ENCODE measurements at regions not wholly inside any gene's neighbourhood (a gene's known extent, or its start where the extent isn't known, plus 50 kb on each side); places are given as distances from the start of the nearest gene placed in this dataset.

GRCh38 chr20:43799741-43800140, 72.9 kb upstream of the GTSF1L start:
- H3K27ac ChIP-seq (ENCODE audit: insufficient read depth in 1 of 2, low read depth in 1 of 2, low read length in 2 of 2, poor library complexity in 1 of 2, severe bottlenecking in 2 of 2) = no peak overlapping the region
- peaks cover 0 to 13% (median 2%) of the 10 kb centered on the region in 5 experiments for H3K9me3 ChIP-seq (ENCODE audit: control extremely low read depth in 1 of 5, control insufficient read depth in 4 of 5, insufficient read depth in 2 of 5, low read depth in 1 of 5, low read length in 4 of 5)
- H3K27me3 ChIP-seq (replicated peaks in 2 of 5; ENCODE audit: control insufficient read depth in 4 of 5, insufficient read depth in 5 of 5, low read length in 4 of 5) = peaks cover 0 to 26% (median 4%) of the 10 kb centered on the region in 5 experiments
- CTCF ChIA-PET = interaction anchor here (1.2 kb wide), 1 partner anchor 11 kb away, joined by 6 read pairs; no protein-coding TSS in a partner anchor
- WGBS (ENCODE audit: insufficient coverage) = 100% methylated on average over 1 of the region's 5 CpGs
- H3K4me3 ChIP-seq (ENCODE audit: control insufficient read depth in 1 of 7, extremely low read depth in 1 of 7, insufficient read depth in 4 of 7, low read depth in 2 of 7, low read length in 6 of 7) = no peak overlapping the region
- H3K4me1 ChIP-seq (ENCODE audit: control extremely low read depth in 1 of 4, control insufficient read depth in 4 of 4, insufficient read depth in 4 of 4, low read length in 3 of 4) = no peaks in the 10 kb centered on the region
- POLR2A ChIA-PET = no interaction called here
- no peak for DNase-seq
- H3K36me3 ChIP-seq (ENCODE audit: control insufficient read depth in 4 of 4, insufficient read depth in 4 of 4, low read length in 3 of 4) = no peaks in the 10 kb centered on the region

GRCh38 chr20:43799150-43799711, 72.4 kb upstream of the GTSF1L start:
- Histone ChIP-seq H3K36me3 (ENCODE audit: control insufficient read depth in 4 of 4, insufficient read depth in 4 of 4, low read length in 3 of 4) (no peaks in the 10 kb centered on the region), H3K4me1 (ENCODE audit: control extremely low read depth in 1 of 4, control insufficient read depth in 4 of 4, insufficient read depth in 4 of 4, low read length in 3 of 4) (no peaks in the 10 kb centered on the region), H3K9me3 (ENCODE audit: control extremely low read depth in 1 of 5, control insufficient read depth in 4 of 5, insufficient read depth in 2 of 5, low read depth in 1 of 5, low read length in 4 of 5) (peaks cover 0 to 10% (median 2%) of the 10 kb centered on the region in 5 experiments), H3K4me3 (ENCODE audit: control insufficient read depth in 1 of 7, extremely low read depth in 1 of 7, insufficient read depth in 4 of 7, low read depth in 2 of 7, low read length in 6 of 7) (no peak overlapping the region), H3K27ac (ENCODE audit: insufficient read depth in 1 of 2, low read depth in 1 of 2, low read length in 2 of 2, poor library complexity in 1 of 2, severe bottlenecking in 2 of 2) (no peak overlapping the region), H3K27me3 (replicated peaks in 2 of 5; ENCODE audit: control insufficient read depth in 4 of 5, insufficient read depth in 5 of 5, low read length in 4 of 5) (peaks cover 0 to 28% (median 4%) of the 10 kb centered on the region in 5 experiments)
- 67% methylated on average over 9 of the region's 11 CpGs for WGBS (ENCODE audit: insufficient coverage)
- ChIA-PET POLR2A (no interaction called here), CTCF (interaction anchor here (1.2 kb wide), 1 partner anchor 11 kb away, joined by 6 read pairs; no protein-coding TSS in a partner anchor)
- DNase-seq = no peak

GRCh38 chr20:43798291-43799149, 71.7 kb upstream of the GTSF1L start:
- peaks cover 0 to 6% (median 1%) of the 10 kb centered on the region in 5 experiments for H3K9me3 ChIP-seq (ENCODE audit: control extremely low read depth in 1 of 5, control insufficient read depth in 4 of 5, insufficient read depth in 2 of 5, low read depth in 1 of 5, low read length in 4 of 5)
- no peak overlapping the region for H3K27ac ChIP-seq (ENCODE audit: insufficient read depth in 1 of 2, low read depth in 1 of 2, low read length in 2 of 2, poor library complexity in 1 of 2, severe bottlenecking in 2 of 2)
- peaks cover 0 to 31% (median 4%) of the 10 kb centered on the region in 5 experiments for H3K27me3 ChIP-seq (replicated peaks in 2 of 5; ENCODE audit: control insufficient read depth in 4 of 5, insufficient read depth in 5 of 5, low read length in 4 of 5)
- H3K4me1 ChIP-seq (ENCODE audit: control extremely low read depth in 1 of 4, control insufficient read depth in 4 of 4, insufficient read depth in 4 of 4, low read length in 3 of 4) = no peaks in the 10 kb centered on the region
- WGBS (ENCODE audit: insufficient coverage) = 67% methylated on average over 1 of the region's 7 CpGs
- no peak for DNase-seq
- no peaks in the 10 kb centered on the region for H3K36me3 ChIP-seq (ENCODE audit: control insufficient read depth in 4 of 4, insufficient read depth in 4 of 4, low read length in 3 of 4)
- H3K4me3 ChIP-seq (ENCODE audit: control insufficient read depth in 1 of 7, extremely low read depth in 1 of 7, insufficient read depth in 4 of 7, low read depth in 2 of 7, low read length in 6 of 7) = no peak overlapping the region
- POLR2A ChIA-PET = no interaction called here
- CTCF ChIA-PET = no interaction called here

- no peak for DNase-seq
- Histone ChIP-seq H3K9me3 (ENCODE audit: control extremely low read depth in 1 of 5, control insufficient read depth in 4 of 5, insufficient read depth in 2 of 5, low read depth in 1 of 5, low read length in 4 of 5) (peaks cover 0 to 9% (median 0%) of the 10 kb centered on the region in 5 experiments), H3K36me3 (ENCODE audit: control insufficient read depth in 4 of 4, insufficient read depth in 4 of 4, low read length in 3 of 4) (no peaks in the 10 kb centered on the region), H3K27ac (ENCODE audit: insufficient read depth in 1 of 2, low read depth in 1 of 2, low read length in 2 of 2, poor library complexity in 1 of 2, severe bottlenecking in 2 of 2) (no peak overlapping the region), H3K4me3 (ENCODE audit: control insufficient read depth in 1 of 7, extremely low read depth in 1 of 7, insufficient read depth in 4 of 7, low read depth in 2 of 7, low read length in 6 of 7) (no peak overlapping the region), H3K4me1 (ENCODE audit: control extremely low read depth in 1 of 4, control insufficient read depth in 4 of 4, insufficient read depth in 4 of 4, low read length in 3 of 4) (no peaks in the 10 kb centered on the region), H3K27me3 (replicated peaks in 2 of 5; ENCODE audit: control insufficient read depth in 4 of 5, insufficient read depth in 5 of 5, low read length in 4 of 5) (peaks cover 2 to 25% (median 2%) of the 10 kb centered on the region in 5 experiments)
- CTCF ChIA-PET = no interaction called here
- POLR2A ChIA-PET = no interaction called here
- WGBS (ENCODE audit: insufficient coverage) = 100% methylated on average over 2 of the region's 2 CpGs
These were observed 67.5 kb upstream of the GTSF1L start for GRCh38 chr20:43794326-43794725.

GRCh38 chr20:43789593-43789992, 62.8 kb upstream of the GTSF1L start:
- ChIA-PET CTCF (no interaction called here), POLR2A (no interaction called here)
- no peak overlapping the region for H3K27ac ChIP-seq (ENCODE audit: insufficient read depth in 1 of 2, low read depth in 1 of 2, low read length in 2 of 2, poor library complexity in 1 of 2, severe bottlenecking in 2 of 2)

GRCh38 chr20:43787937-43788336, 61.1 kb upstream of the GTSF1L start:
- Histone ChIP-seq H3K36me3 (ENCODE audit: control insufficient read depth in 4 of 4, insufficient read depth in 4 of 4, low read length in 3 of 4) (no peaks in the 10 kb centered on the region), H3K4me3 (ENCODE audit: control insufficient read depth in 1 of 7, extremely low read depth in 1 of 7, insufficient read depth in 4 of 7, low read depth in 2 of 7, low read length in 6 of 7) (no peak overlapping the region), H3K9me3 (ENCODE audit: control extremely low read depth in 1 of 5, control insufficient read depth in 4 of 5, insufficient read depth in 2 of 5, low read depth in 1 of 5, low read length in 4 of 5) (peaks cover 0 to 9% (median 0%) of the 10 kb centered on the region in 5 experiments), H3K27ac (ENCODE audit: insufficient read depth in 1 of 2, low read depth in 1 of 2, low read length in 2 of 2, poor library complexity in 1 of 2, severe bottlenecking in 2 of 2) (no peak overlapping the region), H3K27me3 (replicated peaks in 2 of 5; ENCODE audit: control insufficient read depth in 4 of 5, insufficient read depth in 5 of 5, low read length in 4 of 5) (peaks cover 0 to 10% (median 0%) of the 10 kb centered on the region in 5 experiments), H3K4me1 (ENCODE audit: control extremely low read depth in 1 of 4, control insufficient read depth in 4 of 4, insufficient read depth in 4 of 4, low read length in 3 of 4) (no peaks in the 10 kb centered on the region)
- CTCF ChIA-PET = no interaction called here
- WGBS (ENCODE audit: insufficient coverage) = 80% methylated on average over 1 of the region's 2 CpGs
- no peak for DNase-seq
- POLR2A ChIA-PET = no interaction called here

More at GRCh38 chr20:43789593-43789992, 62.8 kb upstream of the GTSF1L start:
- H3K4me3 ChIP-seq (ENCODE audit: control insufficient read depth in 1 of 7, extremely low read depth in 1 of 7, insufficient read depth in 4 of 7, low read depth in 2 of 7, low read length in 6 of 7) = no peak overlapping the region
- peaks cover 0 to 9% (median 0%) of the 10 kb centered on the region in 5 experiments for H3K9me3 ChIP-seq (ENCODE audit: control extremely low read depth in 1 of 5, control insufficient read depth in 4 of 5, insufficient read depth in 2 of 5, low read depth in 1 of 5, low read length in 4 of 5)
- no peaks in the 10 kb centered on the region for H3K4me1 ChIP-seq (ENCODE audit: control extremely low read depth in 1 of 4, control insufficient read depth in 4 of 4, insufficient read depth in 4 of 4, low read length in 3 of 4)
- no peak for DNase-seq
- no peaks in the 10 kb centered on the region for H3K36me3 ChIP-seq (ENCODE audit: control insufficient read depth in 4 of 4, insufficient read depth in 4 of 4, low read length in 3 of 4)
- H3K27me3 ChIP-seq (replicated peaks in 2 of 5; ENCODE audit: control insufficient read depth in 4 of 5, insufficient read depth in 5 of 5, low read length in 4 of 5) = peaks cover 0 to 15% (median 0%) of the 10 kb centered on the region in 5 experiments

- Histone ChIP-seq H3K27me3 (replicated peaks in 2 of 5; ENCODE audit: control insufficient read depth in 4 of 5, insufficient read depth in 5 of 5, low read length in 4 of 5) (peaks cover 0 to 6% (median 0%) of the 10 kb centered on the region in 5 experiments), H3K27ac (ENCODE audit: insufficient read depth in 1 of 2, low read depth in 1 of 2, low read length in 2 of 2, poor library complexity in 1 of 2, severe bottlenecking in 2 of 2) (no peak overlapping the region), H3K36me3 (ENCODE audit: control insufficient read depth in 4 of 4, insufficient read depth in 4 of 4, low read length in 3 of 4) (no peaks in the 10 kb centered on the region), H3K4me3 (ENCODE audit: control insufficient read depth in 1 of 7, extremely low read depth in 1 of 7, insufficient read depth in 4 of 7, low read depth in 2 of 7, low read length in 6 of 7) (no peak overlapping the region), H3K9me3 (ENCODE audit: control extremely low read depth in 1 of 5, control insufficient read depth in 4 of 5, insufficient read depth in 2 of 5, low read depth in 1 of 5, low read length in 4 of 5) (peaks cover 0 to 2% (median 0%) of the 10 kb centered on the region in 5 experiments), H3K4me1 (ENCODE audit: control extremely low read depth in 1 of 4, control insufficient read depth in 4 of 4, insufficient read depth in 4 of 4, low read length in 3 of 4) (peaks cover 0 to 2% (median 0%) of the 10 kb centered on the region in 4 experiments)
- no peak for DNase-seq
- ChIA-PET CTCF (no interaction called here), POLR2A (no interaction called here)
- WGBS (ENCODE audit: insufficient coverage) = 79% methylated on average over 3 of the region's 5 CpGs
These were observed 60.1 kb upstream of the GTSF1L start for GRCh38 chr20:43786885-43787284.

Data from common myeloid progenitor, CD34-positive (primary cell).